CD4-positive, alpha-beta T cell treated with Interferon alpha-2 for 1 hour (primary cell): ENCODE measurements at regions not wholly inside any gene's neighbourhood (a gene's known extent, or its start where the extent isn't known, plus 50 kb on each side); places are given as distances from the start of the nearest gene placed in this dataset.
"Not testable (repeated sequence)": the region's sequence is repeated elsewhere in the genome, so short reads cannot be mapped to it uniquely, and the experiment has no call there.

Source experiments
- DNase-seq, 2 donors: peaks; one replicate each; pipeline ENCODE4 v3.0.0-alpha.2; 2020 to 2022

DNA sequence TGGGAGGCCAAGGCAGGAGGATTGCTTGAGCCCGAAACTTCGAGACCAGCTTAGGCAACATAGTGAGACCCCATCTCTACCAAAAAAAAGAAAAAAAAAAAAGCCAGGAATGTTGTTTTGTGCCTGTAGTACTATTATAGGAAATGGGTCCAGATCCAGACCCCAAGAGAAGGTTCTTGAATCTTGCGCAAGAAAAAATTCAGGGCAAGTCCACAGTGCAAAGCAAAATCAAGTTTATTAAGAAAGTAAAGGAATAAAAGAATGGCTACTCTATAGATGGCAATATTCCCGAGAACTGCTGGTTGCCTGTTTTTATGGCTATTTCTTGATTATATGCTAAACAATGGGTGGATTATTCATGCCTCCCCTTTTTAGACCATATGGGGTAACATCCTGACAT, 51.2 kb upstream of the RDX start:
- no peak for DNase-seq

DNA sequence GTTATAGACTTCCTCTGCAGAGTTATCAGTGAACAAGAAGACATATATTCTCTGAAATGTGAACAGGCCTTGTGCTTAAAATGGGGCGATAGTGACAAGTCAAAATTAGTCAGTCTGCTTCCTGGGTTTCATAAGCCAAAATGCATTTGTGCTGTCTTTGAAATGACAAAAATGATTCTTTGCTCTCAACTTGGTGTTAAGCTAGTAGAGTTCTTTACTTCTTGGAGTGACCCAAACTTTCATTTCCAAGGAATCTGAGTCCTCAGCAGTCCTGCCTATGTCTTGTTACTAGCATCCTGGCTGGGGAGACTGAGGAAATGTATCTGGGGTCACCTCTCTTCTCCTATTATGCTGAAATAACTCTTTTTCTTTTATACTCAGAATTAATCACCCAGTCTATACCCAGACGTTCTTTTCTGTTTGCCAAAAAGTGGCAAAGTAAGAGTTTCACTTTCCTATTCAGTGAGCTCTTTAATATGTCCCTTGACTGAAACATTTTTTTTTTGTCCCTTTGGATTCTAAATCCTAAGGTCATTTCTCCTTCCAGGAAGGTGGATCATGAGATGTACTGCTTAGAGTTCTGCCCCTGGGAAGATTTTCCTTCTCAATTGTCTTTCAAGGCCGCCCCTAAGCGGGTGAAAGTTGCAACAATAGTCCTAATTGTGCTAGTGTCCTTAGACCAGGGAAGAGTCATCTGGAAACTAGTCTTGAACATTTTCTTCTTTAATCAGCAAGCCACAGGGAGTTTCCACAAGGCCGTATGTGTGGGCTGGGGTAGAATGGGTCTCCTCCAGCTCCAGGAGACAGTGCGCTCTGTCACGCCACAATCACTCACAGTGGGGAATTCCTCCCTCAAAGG, 53.0 kb upstream of the RDX start:
- DNase-seq: no peak

DNA sequence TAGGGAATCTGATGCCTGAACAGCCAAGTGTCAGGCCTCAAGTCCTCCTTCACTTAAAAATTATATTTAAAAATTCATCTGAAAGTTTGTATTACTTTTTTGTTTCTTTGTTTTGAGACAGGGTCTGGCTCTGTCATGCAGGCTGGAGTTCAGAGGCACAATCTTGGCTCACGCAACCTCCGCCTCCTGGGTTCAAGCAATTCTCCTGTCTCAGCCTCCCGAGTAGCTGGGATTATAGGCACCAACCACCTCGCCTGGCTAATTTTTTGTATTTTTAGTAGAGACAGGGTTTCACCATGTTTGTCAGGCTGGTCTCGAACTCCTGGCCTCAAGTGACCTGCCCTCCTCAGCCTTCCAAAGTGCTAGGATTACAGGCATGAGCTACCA, 53.6 kb upstream of the RDX start:
- not testable (repeated sequence) for DNase-seq

DNA sequence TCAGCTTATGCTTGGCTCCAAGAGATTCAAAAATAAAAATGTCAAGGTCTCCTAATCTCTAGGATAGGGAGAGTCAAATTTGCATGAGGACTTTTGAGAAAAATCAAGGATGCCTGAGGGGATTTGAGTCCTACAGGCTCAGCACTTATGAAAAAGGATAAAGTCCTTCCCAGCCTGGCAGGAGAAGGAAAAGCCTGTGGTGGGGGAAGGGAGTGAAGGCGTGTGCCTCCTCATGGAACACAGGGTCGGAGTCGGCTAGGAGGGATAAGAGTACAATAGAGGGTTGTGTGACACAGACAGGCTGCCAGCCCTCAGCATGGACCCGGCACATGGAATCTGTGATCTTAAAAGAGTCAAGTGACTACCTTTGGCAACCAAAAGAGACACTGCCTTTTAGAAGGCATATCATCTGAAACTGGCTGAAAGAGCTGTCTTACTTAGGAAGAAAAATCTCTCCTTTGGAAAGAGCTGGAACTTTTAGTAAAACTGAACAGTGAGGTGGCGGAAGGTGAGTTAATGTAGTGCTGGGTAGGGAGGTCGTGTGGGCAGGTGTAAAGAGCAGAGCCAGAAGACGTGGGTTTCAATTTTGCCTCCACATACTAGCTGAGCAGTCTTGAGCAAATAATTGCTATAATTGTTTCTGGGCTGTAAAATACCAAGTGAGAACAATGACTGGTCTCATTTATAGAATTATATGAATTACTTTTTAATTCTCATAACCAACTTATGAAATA, 58.8 kb upstream of the RDX start:
- no peak for DNase-seq

DNA sequence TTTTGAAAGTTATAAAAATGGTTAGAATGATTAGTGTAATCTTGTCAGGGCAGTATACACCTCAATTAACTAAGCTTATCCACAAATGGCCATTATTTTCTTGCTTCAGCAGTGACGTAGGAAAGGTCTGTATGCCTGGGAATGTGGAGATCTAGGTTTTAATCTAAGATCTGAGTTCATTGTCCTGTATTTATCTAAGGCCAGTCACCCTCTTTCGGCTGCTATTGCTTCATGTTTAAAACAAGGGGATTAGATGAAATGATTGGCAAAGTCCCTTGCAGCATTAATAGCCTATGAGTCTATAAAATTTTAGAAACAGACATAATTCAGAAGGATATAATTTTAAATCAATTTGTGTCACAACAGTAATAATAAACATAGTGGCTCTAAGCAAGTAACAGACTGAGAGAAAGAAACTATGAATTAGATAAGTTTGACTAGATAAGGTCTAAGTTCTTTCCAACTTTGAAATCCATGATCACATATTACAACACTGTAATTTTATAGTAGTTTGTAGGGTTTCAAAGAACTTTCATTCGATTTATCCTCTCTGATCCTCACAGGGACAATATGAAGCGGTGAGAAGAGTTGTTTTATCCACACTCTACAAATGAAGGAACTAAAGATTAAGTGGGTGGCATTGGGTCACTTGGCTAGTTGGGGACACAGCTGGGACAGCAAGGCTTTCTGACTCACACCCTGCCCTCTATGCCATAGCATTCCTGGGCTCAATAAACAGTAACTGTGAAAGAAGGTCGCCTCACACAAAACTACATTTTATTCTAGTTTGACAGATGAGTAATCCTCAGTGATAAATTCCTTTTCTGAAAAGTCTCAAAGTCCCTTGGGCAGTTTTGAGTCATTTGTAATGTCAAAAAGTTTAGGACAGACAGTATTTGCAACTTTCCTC, 60.6 kb upstream of the RDX start:
- no peak for DNase-seq

DNA sequence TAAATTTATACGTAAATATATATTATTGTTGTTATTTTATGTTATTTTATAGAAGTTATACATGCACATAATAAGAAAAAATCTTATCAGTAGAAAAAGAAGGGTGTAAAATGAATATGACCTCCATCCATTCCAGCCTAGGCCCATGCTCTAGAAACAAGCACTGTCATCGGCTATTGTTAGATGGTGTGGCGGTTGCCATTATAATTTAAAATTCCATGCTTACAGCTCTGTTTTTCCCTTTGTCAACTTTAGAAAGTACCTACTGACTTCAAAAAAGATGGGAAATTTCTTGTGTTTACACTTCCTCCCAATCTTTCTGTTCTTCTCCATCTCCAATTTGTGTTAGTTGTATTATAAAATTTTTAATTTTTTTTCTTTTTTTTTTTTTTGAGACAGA, 61.9 kb upstream of the RDX start:
- DNase-seq: no peak

DNA sequence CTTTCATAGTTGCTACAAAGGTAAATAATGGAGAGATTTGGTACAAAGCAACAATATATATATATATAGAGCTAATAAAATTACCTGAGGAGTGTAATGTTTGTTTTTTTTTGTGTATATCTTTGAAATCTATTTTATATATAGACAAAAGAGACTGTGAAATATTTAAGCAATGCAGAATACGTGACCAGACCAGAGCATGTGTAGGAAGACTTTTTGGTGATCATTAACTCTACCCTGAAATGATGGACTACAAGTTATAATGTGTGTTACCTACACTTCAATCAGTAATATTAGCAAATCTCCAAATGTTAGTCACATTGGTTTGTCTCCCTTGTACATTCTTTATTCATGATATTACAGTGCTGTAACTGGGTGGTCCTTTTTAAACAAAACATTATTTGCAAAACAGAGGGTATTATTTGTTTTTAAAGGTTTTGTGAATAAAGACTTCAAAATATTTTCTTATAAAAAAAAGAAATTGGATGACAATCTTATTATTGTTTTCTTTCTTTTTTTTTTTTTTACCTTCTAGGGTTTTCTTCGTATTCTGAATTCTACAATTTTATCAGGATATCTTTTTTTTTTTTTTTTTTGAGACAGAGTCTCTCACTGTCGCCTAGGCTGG, 64.5 kb upstream of the RDX start:
- not testable (repeated sequence) for DNase-seq

DNA sequence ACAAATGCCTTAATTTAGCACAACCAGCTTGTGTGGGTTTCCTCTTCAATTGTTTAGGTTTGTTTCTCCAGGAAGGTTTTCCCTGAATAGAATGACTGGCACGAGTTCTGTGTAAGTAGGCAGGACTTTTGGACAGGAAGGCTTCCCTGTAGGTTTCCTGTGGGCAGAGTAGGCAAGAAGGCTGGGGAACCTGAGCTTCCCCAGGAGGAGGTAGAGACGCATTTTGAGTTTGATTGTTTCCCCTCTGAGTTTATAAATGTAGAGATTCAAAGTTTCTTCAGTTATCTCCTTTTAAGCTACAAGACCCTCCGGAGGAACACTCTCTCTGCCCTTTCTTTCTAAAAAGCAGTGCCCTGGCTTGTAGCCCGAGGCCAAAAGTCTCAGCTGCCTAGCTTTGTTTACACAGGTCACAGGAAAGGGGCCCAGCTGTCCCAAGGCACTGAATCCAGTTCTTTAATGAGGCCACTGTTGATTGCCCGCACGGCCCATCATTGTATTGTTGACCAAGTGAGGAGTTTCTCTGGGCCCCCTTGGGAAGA, 66.6 kb upstream of the RDX start:
- DNase-seq: no peak

DNA sequence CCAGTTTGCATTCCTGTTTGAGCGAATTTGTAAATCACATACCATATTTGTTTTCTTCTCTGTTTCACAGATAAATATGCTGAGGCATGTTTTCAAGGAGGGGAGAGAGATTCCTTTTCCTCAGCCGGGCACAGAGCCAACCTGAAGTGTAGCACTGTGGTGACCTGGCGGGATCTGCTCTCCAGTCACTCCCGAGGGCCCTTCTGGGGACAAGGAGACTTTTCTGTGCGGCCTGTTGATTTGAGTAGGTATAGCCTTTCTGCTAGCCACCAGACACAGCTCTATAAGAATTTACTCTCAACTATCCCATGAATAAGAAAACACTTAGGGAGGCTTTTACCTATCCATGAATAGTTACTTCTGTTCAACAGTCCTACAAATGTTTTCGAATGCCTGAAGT, 63.5 kb upstream of the FDX1 start:
- DNase-seq: no peak

DNA sequence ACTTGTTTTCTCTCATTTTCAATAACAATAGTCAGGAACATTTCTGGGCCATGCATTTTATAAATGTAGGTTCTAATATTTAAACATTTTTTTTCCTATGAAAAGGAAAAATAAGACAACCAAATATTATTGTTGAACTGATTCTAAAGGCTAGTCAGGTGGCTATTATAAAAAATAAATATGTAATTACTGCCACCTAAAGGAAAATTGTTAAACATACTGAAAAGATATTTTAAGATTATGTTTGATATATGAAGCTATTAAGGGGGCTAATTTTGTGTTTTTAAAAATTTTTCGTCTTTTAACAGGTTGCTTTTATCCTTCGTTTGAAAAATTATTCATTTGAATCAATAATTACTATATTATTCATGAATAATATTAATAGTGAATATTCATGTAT, 62.2 kb upstream of the FDX1 start:
- DNase-seq: no peak

DNA sequence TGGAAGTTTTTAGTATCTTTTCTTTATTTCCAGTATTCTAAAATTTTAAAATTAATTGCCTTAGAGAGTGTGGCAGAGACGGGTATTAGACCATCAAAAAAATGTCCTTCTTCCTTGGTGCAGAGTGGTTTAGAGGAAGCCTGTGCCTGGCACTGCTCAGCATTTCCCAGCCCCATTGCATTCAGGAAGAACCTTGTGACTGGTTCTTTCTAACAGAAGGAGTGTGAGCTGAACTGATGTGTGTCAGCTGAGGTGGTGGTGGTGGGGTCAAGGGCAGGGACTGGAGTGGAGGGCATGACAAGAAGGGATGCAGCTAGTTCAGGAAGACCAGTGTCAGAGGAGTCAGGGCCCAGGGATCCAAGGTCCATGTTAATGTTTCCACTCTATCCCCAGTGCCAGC, 58.7 kb upstream of the FDX1 start:
- DNase-seq: no peak

DNA sequence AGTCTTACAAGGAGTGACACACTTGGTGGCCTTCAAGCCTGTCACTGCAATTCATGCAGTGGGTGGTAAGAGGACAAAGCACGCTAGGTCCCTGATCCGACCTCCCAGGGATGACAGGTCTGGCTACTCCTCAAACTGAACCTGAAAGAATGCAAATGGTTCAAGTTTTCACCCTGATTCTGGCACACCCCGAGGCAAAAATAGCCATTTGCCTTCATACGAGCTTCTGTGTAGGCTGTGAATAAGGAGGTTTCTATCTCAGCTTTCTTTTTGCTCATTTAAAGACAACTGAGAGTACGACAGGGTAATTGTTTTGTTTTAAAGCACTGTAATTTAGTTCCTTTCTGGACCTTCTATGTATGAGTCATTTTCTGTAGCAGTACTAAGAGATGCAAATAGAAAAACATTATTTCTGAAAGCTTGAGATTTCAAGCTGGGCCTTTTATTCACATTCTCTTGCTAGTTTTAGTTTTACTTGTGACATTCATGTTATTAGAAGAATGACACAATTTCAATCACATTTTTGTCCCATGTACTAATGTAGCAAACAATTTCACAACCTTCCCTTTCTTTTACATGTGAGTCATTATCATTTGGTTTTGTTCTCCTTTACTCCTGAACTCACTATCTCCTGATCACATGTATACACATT, 56.6 kb upstream of the FDX1 start:
- DNase-seq: no peak

DNA sequence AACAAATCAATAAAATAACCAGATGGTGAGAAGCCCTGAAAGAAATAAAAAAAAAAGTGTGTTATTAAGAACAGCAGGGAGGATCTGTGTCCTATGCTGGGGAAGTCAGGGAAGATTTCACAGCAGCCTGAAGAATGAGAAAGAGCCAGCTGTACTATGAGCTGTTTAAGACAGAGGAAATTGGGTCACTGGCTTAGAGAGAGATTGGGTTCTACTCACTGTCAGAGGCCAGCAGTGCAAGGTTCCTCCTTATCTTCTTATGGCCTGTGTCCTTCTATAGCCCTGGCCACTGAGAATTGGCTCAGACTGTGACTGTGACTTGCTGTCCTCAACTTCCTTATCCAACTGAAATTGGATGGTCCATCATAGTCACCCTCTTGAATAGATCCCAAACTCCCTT, 54.8 kb upstream of the FDX1 start:
- DNase-seq: no peak

DNA sequence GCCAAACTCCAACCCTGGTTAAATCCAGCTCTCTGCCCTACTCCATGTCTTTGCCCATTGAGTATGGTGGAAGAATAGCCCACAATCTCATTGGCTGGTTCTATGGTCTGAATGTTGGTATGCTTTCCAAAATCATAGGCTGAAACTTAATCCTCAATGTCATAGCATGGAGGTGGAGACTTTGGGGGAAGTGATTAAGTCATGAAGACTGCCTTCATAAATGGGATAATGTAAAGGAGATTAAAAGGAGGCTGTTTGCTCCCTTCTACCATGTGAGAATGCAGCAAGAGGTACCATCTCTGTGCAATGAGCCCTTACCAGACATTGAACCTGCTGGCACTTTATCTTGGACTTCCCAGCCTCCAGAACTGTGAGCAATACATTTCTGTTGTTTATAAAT, 54.4 kb upstream of the FDX1 start:
- no peak for DNase-seq

DNA sequence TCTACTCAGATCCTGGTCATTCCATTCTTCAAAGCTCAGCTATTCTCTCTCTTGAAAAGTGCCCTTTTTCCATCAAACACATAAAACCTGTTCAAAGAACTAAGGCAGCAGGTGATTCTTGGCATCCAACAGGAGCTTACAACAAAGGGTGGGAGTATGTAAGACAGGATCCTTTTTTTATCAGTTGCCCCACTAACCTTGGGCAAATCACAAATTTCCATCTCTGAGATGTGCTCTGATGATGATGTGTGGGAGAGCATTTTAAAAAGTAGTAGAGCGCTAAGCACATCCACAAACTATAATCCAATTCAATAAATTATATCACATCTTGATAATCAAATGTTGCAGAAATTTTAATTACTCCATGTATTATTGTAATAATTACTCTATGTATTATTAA, 53.7 kb upstream of the FDX1 start:
- DNase-seq: no peak

DNA sequence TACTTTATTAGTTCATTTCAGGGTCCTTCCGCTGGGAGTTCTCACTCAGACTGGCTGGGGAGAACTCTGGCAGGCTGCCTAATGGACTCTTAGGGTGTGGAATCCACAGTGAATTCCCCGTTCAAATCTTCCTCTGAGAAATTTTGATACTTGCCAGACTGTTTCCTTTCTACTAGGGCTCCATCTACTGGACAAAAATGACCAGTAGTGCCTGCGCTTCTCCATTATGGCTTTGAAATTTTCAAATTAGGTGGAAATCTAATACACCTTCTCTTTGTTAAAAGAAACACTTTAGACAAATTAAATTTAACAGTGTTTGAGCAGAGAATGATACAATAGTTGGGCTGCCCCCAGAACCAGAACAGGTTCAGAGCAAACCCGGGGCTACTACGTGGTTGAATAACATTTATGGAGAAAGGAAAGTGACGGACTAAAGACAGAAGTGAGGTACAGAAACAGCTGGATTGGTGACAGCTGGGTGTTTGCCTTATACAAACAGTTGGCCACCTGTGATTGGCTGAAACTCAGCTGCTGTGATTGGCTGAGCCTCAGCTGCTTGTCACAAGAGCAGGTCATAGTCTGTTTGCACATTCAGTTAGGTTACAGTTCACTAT, 52.9 kb upstream of the FDX1 start:
- peak; percentile 44 to 61 for DNase-seq

DNA sequence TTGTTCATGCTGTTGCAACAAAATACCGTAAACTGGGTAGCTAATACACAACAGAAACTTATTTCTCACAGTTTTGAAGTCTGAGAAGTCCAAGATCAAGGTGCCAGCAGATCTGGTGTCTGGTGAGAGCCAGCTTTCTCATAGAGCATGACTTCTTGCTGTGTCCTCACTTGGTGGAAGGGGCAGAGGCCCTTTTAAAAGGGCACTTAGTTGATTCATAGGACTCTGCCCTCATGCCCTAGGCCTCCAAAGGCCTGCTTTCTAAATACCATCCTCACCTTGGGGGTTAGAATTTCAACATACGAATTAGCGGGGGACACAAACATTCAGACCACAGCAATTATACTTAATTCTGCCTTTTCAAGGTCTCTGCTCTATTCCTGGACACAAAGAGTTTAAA, 52.3 kb upstream of the FDX1 start:
- no peak for DNase-seq

DNA sequence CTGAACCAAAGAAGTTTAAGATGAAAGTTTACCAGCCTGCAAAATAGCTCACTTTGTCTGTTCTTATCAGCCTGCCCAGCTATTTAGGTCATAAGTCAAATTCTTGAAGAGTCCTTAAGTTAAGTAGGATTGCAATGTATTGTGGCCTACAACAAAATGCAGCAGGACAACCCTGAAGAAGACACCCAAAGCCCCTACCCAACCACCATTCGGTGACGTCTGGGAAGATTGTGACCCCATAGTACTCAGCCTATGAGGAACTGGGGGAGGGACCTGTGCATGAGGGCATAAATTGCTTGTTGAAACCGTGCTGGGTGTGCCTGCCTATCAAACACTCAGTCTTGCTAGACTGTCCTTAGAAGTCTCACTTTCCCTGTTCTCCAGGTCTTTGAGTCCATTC, 50.5 kb upstream of the FDX1 start:
- no peak for DNase-seq

DNA sequence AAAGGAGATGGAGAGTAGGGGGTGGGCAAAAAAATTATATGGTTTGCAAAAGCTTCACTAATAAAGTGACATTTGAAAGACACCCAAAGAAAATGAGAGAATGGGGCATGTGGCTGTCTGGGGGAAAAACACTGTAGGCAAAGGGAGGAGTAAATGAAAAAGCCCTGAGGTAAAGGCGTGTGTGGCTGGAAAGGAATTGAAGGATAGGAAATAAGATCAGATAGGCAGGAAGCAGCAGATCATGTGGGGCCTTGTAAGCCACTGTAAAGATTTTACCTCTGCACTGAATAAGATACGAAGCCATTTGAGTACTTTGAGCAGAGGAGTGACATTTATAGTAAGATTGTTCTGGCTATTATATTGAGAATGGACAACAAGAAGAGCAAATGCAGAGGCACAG, 49.8 kb upstream of the FDX1 start:
- no peak for DNase-seq
